NOMO-1 (cell line): ENCODE measurements at regions not wholly inside any gene's neighbourhood (a gene's known extent, or its start where the extent isn't known, plus 50 kb on each side); places are given as distances from the start of the nearest gene placed in this dataset.

Experiments used
- DNase-seq, 2 experiments: peaks; one replicate each; lab custom pipeline; 2025; ENCODE audit not compliant: unreplicated experiment in 2 of 2; lab: John Stamatoyannopoulos, UW

- peak in 1 of 2 experiments; percentile 15 for DNase-seq
These were observed 67.8 kb downstream of the GP2 start for GRCh38 chr16:20259541-20259940.

DNA sequence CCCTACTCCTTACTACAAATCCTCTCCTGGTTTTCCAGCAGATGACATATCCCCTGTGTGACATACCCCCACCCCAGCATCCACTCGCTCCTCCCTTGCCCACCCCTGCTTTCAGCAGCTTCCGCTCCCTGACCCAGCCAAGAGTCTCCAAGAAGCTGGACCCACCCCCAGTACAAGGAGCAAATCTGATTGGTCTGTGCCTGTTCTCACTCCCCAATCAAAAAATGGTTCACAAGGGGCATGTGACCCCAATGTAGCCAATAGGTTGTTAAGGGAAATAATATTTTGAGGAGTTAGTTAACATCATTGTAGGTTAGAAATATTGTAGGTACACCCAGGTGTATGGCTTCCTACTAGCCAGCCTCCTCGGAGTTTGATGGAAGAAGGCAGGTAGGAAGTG, 70.1 kb downstream of the GP2 start:
- no peak for DNase-seq

DNA sequence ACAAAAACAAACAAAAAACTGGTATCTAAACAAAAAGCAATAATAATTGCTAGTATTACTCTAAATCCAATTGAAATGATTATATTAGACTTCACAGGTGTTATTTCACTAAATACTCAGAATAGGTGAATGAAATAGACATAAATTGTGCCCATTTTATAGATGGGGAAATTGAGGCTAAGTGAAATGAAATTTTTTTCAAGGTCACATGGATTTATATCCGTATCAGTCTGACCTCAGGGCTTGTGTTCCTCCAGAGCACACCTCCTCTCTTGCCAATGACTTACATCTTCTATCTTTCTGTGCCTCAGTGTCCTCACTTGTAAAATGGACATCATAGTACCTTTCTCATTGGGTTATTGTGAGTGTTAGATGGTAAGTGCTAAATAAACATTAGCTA, 72.3 kb downstream of the GP2 start:
- no peak for DNase-seq

DNA sequence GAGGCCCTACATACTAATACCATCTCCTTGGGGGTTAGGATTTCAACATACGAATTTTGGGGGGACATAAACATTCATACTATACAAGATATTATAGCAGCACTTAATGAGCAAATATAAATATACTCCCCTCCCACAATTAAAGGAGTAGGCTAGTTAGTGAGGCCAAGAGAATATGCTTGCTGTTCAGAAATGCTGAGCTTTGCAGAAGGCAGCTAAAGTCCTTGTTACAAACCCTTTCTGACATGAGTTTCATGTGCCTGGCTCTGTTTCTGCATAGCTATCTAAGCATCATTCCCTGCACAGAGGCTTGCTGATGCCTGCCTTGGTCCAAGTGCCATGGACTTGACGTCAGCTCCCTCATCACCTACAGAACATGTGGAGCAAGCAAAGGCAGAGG, 73.5 kb downstream of the GP2 start:
- no peak for DNase-seq

GRCh38 chr16:20249211-20249610, 78.1 kb downstream of the GP2 start:
- DNase-seq, result no peak

GRCh38 chr16:20247076-20247475, 80.2 kb downstream of the GP2 start:
- no peak for DNase-seq

- no peak for DNase-seq
These were observed 83.5 kb downstream of the GP2 start for GRCh38 chr16:20243731-20244281.

- DNase-seq, result no peak
These were observed 84.6 kb downstream of the GP2 start for GRCh38 chr16:20242568-20243255.

- DNase-seq, result no peak
These were observed 86.0 kb downstream of the GP2 start for GRCh38 chr16:20241321-20241720.

- no peak for DNase-seq
These were observed 90.6 kb downstream of the GP2 start for GRCh38 chr16:20236579-20237289.

GRCh38 chr16:20225228-20225733, 102.0 kb downstream of the GP2 start:
- no peak for DNase-seq

GRCh38 chr16:20221208-20221607, 106.1 kb downstream of the GP2 start:
- DNase-seq, result no peak

- no peak for DNase-seq
These were observed 109.2 kb downstream of the GP2 start for GRCh38 chr16:20218093-20218492.

DNA sequence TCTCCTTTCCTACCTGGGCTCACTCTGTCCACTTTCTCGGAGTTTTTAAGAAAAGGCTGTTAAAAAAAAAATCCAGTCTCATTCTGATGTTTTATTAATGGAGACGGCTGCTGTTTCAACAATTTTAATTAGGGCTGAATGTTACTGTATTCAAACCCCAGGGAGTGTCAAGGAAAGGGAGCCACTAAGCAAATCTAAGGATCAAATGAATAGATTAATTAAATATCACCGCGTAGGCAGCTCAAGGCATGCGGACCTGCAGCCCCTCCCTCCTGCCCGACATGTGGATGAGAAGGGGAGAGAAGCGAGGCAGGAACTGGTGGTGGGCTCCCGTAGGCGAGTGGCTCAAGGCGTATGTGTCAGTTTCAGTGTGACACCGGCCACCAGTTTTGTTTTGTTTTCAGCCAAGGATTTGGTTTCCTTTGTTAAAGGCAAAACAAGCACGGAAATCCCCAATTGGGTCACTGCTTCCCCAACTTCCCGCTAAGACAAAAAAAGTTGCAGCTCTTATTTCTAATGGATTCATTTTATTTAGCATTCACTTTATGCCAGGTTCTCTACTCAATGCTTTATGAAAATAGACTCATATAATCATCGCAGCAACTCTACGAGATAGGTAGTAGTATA, 110.6 kb downstream of the GP2 start:
- DNase-seq, result no peak

GRCh38 chr16:20214401-20214800, 112.9 kb downstream of the GP2 start:
- DNase-seq, result no peak

GRCh38 chr16:20203272-20203671, 124.0 kb downstream of the GP2 start:
- no peak for DNase-seq

DNA sequence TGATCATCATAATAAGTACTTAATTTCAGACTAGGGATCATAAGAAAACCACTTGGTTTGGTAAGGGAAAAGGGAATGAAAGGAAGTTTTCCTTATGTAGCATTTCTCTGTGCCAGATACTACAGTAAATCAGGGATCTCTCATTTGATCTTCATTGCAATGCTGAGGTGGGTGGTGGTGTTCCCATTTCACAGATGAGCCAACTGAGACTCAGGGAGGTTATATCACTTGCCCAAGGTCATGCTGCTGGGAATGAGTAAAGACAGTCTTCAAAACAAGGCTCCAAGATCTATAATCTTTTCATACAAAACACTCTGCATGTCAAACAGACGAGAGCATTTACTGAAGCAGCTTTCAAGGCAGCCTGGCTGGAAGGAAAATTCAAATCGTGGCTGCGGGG, 124.6 kb downstream of the GP2 start:
- no peak for DNase-seq

- no peak for DNase-seq
These were observed 119.1 kb upstream of the GPR139 start for GRCh38 chr16:20192801-20193200.

DNA sequence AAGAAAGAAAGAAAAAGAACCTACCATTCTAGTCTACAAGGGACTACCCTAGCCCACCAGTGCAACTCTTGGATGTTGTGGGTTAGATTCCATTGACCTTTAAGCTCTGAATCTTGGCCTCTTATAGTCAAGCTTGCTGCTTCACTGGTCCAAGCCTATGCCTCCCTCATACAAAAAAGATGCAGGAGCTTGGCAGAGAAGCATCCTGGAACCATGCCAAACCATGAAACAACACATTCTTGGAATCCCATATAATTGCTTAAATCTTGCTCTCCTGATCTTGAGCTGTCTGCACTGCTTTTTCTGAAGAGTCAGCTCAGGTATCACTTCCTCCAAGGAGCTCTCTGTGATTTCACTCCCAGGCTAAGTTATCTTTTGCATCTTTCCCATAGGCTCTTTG, 117.9 kb upstream of the GPR139 start:
- no peak for DNase-seq

DNA sequence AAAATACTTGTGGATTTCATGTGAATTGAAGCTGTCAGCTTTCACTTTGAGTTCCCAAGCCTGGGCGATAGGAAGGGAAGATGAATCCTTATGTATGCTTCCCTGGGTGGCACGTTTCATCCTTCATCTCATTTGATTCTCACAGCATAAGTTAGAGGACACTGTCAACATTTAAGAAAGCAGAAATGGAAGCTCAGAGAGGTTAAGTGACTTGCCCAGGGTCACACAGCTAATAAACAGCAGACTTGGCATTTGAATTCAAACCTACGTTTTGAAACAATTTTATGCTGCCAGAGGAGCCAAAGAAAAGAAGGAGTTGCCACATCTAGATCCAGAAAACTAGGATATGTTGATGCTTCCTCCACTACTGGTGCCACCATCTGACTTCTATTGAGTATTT, 108.3 kb upstream of the GPR139 start:
- no peak for DNase-seq

DNA sequence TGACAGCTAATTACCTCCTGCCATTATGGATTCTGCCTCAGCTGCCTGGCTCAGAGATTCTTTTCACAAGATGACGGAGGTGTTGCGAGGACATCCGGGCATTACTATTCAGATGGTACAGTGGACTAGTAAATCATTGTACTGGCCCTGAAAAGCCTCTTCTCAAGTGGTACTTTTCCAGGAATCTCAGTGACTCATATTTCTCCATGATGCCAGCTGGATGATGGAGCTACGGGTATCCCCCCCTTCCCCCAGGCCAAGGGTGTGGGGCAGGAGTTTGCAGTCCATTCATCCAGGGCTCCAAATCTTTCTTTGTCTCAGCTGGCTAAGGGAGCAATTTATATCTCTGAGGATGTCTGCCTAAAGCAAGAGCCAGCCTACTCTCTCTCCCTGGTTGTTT, 107.7 kb upstream of the GPR139 start:
- DNase-seq, result no peak

DNA sequence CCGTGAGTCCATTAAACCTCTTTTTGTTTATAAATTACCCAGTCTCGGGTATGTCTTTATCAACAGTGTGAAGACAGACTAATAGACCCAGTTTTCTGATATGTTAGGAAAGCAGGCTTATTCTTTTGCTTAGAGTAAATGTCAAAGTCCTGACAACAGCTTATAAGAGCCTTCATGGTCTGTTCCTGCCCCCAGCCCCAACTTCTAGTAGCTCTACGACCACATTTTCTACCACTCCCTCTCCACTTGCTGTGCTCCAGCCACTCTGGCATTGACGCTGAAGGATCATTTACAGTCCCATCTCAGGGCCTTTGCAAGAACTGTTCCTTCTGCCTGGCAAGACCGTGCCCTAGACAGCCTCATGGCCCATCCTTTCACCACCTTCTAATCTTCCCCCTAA, 104.6 kb upstream of the GPR139 start:
- DNase-seq, result no peak
